ENCODE measurements at regions not wholly inside any gene's neighbourhood (a gene's known extent, or its start where the extent isn't known, plus 50 kb on each side); places are given as distances from the start of the nearest gene placed in this dataset.
"Not testable (repeated sequence)": the region's sequence is repeated elsewhere in the genome, so short reads cannot be mapped to it uniquely, and the experiment has no call there.

GRCh38 chr3:81911221-81911620 lies 149.8 kb upstream of the GBE1 start:
- DNase-seq (ENCODE audit: low read depth), result no peak

GRCh38 chr3:81910244-81910852 lies 148.9 kb upstream of the GBE1 start:
- DNase-seq (ENCODE audit: low read depth), result peak; percentile 19

GRCh38 chr3:81909796-81910195 lies 148.4 kb upstream of the GBE1 start:
- DNase-seq (ENCODE audit: low read depth), result no peak

GRCh38 chr3:81908561-81908960 lies 147.1 kb upstream of the GBE1 start:
- no peak for DNase-seq (ENCODE audit: low read depth)

- DNase-seq (ENCODE audit: low read depth), result no peak
These were observed 136.9 kb upstream of the GBE1 start for GRCh38 chr3:81898336-81898735.

- DNase-seq (ENCODE audit: low read depth), result no peak
These were observed 133.2 kb upstream of the GBE1 start for GRCh38 chr3:81894598-81894997.

GRCh38 chr3:81891055-81891895 lies 129.8 kb upstream of the GBE1 start:
- DNase-seq (ENCODE audit: low read depth), result no peak

- no peak for DNase-seq (ENCODE audit: low read depth)
These were observed 127.6 kb upstream of the GBE1 start for GRCh38 chr3:81888914-81889557.

GRCh38 chr3:81887448-81887847 lies 126.0 kb upstream of the GBE1 start:
- DNase-seq (ENCODE audit: low read depth), result no peak

- DNase-seq (ENCODE audit: low read depth), result no peak
These were observed 124.6 kb upstream of the GBE1 start for GRCh38 chr3:81886081-81886480.

- DNase-seq (ENCODE audit: low read depth), result no peak
These were observed 123.3 kb upstream of the GBE1 start for GRCh38 chr3:81884791-81885190.

GRCh38 chr3:81876826-81877225 lies 115.4 kb upstream of the GBE1 start:
- DNase-seq (ENCODE audit: low read depth), result no peak

GRCh38 chr3:81874738-81875137 lies 113.3 kb upstream of the GBE1 start:
- DNase-seq (ENCODE audit: low read depth), result no peak

- DNase-seq (ENCODE audit: low read depth), result no peak
These were observed 111.1 kb upstream of the GBE1 start for GRCh38 chr3:81872566-81872965.

- DNase-seq (ENCODE audit: low read depth), result no peak
These were observed 110.1 kb upstream of the GBE1 start for GRCh38 chr3:81871358-81872155.

GRCh38 chr3:81869382-81869781 lies 107.9 kb upstream of the GBE1 start:
- DNase-seq (ENCODE audit: low read depth), result no peak

GRCh38 chr3:81868597-81868996 lies 107.2 kb upstream of the GBE1 start:
- no peak for DNase-seq (ENCODE audit: low read depth)

GRCh38 chr3:81867875-81868274 lies 106.4 kb upstream of the GBE1 start:
- DNase-seq (ENCODE audit: low read depth), result no peak

- not testable (repeated sequence) for DNase-seq (ENCODE audit: low read depth)
These were observed 103.7 kb upstream of the GBE1 start for GRCh38 chr3:81865164-81865563.

GRCh38 chr3:81864272-81864671 lies 102.8 kb upstream of the GBE1 start:
- DNase-seq (ENCODE audit: low read depth), result peak; percentile 6

GRCh38 chr3:81863756-81864155 lies 102.3 kb upstream of the GBE1 start:
- DNase-seq (ENCODE audit: low read depth), result no peak

- no peak for DNase-seq (ENCODE audit: low read depth)
These were observed 100.1 kb upstream of the GBE1 start for GRCh38 chr3:81861593-81861992.
